HUDEP-2 (cell line): ENCODE measurements at regions not wholly inside any gene's neighbourhood (a gene's known extent, or its start where the extent isn't known, plus 50 kb on each side); places are given as distances from the start of the nearest gene placed in this dataset.
"Not testable (repeated sequence)": the region's sequence is repeated elsewhere in the genome, so short reads cannot be mapped to it uniquely, and the experiment has no call there.

ENCODE experiments used
- DNase-seq, 76 experiments: peaks; one replicate each; lab custom pipeline; 2025; ENCODE audit not compliant: unreplicated experiment in 76 of 76; lab: John Stamatoyannopoulos, UW

DNA sequence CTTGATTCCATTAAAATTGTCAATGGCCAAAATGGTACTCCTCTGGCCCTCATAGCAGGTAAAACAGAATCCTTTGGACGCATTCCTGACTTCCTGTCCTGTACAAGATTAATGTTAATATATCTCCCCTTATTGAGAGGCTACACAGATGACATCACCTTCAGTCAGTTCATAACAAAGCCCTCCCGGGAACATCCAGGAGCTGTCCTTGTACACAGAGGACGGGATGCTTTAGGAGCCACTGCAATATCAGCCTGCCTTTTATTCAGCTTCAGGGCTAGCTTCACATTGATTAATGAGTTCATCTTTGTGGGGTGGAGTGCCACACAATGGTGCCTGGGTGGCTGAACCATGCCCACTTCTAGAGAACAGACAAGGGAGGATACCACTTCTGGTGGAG lies 235.1 kb downstream of the NRIP1 start:
- DNase-seq: no peak

DNA sequence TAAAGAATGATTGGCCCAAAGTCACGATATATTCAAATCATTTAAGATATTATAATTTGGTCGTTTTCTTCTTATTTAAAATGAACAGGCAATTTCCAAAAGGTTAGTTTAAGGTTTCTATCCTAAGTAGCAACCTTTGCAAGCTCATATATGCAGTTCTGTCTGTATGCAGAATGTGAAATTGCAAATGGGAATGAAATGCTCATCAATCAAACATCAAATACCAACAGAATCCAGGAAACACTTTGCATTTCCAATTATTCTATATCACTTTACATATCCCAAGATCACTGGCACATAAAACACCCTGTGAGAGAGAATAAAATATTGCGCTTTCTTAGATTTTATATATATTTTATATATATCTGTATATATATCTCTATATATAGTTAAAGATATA lies 237.3 kb downstream of the NRIP1 start:
- DNase-seq: no peak

DNA sequence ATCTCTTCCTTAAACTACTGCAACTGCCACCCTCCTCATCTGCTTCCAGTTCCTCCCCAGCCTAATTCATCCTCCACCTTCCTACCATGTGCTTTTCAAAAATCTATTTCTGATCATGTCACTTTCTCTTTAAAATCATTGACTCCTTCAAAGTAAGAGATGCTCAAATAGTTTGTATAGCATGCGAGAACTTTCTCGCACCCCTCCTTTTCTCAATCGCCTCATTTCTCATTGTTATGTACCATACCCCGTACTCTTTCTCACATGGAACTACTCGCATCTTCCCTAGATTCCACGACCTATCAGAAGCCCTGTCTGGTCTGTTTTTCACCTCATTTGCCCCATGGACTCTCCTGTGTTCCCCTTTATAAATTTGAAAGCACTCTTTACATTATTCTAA lies 238.2 kb downstream of the NRIP1 start:
- no peak for DNase-seq

DNA sequence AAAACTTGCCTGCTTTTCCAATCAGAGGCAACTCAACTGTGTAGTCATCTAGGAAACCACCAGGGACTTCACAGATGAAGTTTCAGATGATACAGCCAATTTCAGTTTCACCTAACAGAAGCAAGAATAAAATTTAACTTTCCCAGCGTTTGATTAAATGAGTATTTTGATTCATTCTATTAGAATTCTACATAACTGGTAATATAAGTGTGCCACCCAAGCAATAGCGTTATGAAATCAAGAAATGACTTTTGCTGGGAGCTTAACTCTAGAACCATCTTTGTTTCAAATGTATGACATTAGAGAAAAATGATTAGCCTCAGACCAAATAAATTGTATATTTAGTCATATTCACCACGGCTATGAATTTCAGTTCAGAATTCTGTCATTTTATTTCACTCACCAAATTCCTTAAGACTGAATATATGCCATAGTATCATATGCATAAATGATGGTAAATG lies 239.3 kb downstream of the NRIP1 start:
- DNase-seq: no peak

DNA sequence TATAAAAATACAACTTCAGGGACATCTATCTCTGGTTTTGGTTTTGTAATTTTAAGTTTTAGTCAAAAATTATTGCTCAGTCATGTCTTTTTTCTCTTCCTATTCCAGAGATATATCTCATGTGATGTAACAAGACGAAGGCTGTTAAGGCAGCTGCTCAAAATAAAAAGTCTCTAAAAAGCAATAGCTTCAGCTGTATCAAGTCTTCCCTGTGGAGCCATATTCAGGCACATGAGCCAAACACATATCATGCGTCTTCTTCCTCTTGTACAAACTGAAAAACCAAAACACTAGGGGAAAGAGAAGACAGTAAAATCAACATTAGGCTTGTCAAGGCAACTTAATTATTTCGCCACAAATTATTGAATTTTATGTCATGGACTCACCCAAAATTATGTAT lies 240.7 kb downstream of the NRIP1 start:
- DNase-seq: no peak

DNA sequence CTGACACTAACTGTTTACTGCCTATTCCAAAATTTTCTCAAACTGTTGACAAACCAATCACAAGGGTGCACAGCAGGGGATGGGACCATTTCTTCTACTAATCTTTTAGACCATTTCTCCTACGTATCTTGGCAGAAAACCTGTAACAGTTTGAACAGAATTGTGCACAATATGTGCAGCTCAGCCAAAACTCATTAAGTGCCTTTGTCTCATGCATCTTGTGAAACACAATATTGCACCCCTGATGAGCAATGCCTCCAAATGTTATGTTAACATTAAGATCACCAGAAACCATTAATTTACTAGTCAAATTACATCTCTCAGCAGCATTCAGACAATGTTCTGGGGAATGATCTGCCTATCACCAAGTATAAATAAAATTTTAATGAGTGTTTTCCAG lies 247.5 kb downstream of the NRIP1 start:
- no peak for DNase-seq

DNA sequence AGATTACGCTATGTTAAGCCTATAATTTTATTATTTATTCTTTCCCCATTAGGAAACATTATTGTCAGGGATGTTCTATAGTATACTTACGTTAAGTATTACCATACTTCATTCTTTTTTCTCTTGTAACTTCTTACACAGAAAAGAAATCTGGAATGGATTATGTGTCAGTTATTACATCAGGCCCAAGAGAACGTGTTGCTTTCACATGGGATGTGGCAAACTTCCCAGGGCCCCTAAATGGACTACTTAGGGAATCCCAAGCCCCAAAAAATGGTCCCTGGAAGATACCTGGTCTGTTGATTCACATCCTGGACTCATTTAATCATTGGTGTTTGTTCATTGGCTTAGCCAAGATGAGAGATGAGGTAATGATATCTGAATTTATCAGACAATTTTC lies 249.8 kb downstream of the NRIP1 start:
- no peak for DNase-seq

DNA sequence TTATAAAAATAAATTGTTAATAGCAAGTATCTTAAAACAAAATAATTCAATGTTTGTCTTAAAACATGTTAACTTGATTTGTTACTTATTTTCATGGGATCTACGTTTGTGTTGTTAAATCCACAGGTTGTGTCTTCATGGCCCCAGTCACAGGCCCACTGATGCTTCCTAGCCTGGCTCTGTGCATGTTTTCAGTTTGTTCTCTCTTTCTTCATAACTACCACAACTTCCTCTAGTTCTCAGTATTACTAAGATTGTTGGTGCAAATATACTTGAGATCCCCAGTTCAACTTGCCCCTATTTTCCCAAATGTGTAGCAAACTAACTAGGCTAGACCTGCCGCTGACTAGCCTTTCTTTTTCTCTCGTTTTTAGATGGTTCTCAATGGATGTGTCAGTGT lies 250.5 kb downstream of the NRIP1 start:
- DNase-seq: no peak

DNA sequence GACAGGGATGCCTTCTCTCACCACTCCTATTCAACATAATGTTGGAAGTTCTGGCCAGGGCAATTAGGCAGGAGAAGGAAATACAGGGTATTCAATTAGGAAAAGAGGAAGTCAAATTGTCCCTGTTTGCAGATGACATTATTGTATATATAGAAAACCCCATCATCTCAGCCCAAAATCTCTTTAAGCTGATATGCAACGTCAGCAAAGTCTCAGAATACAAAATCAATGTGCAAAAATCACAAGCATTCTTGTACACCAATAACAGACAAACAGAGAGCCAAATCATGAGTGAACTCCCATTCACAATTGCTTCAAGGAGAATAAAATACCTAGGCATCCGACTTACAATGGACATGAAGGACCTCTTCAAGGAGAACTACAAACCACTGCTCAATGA lies 258.1 kb upstream of the SAMSN1 start:
- DNase-seq: not testable (repeated sequence)

DNA sequence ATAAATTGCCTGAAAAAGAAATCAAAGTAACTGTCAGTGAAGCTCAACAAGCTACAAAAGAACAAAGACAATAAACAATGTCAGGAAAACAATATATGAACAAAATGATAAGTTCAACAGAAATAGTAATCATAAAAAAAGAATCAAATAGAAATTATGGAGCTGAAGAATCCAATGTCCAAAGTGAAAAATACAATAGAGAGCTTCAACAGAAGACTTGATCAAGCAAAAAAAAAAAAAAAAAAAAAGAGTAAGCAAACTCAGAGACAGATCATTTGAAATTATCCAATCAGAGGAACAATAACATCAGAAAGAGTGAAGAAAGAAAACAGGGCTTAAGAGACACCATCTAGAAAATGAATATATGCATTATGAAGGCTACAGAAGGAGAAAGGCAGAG lies 251.4 kb upstream of the SAMSN1 start:
- no peak for DNase-seq

DNA sequence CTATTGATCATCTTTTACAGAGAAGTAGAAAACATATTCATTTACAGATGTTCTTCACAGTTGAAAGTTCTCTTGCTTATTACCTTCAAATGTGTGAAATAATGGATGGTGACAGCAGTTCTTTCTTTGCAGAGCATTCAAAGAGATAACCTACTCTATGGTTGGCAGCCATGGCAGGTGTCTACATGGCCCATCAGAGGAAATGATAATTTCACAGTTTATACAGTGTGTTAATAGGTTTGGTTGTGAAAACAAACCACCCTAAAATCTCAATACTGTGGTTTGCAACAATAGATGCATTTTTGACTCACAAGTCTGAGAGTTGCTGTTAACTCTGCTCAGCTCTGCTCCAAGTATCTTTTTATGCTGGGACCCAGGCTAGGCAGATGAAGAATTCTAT lies 241.2 kb upstream of the SAMSN1 start:
- no peak for DNase-seq

DNA sequence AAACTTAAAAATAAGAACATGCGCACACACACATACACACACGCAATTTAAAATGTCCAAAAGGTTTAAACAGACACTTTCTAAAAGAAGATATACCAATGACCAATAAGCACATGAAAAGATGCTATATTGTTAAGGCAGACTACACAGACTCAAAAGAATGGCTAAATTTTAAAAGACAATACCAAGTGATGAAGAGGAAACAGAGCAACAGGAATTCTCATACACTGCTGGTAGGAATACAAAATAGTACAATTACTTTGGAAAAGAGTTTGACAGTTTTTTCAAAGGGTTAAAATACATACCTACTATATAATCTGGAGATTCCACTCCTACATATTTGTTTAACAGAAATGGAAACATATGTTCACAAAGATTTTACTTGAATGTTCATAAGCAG lies 239.6 kb upstream of the SAMSN1 start:
- no peak for DNase-seq

DNA sequence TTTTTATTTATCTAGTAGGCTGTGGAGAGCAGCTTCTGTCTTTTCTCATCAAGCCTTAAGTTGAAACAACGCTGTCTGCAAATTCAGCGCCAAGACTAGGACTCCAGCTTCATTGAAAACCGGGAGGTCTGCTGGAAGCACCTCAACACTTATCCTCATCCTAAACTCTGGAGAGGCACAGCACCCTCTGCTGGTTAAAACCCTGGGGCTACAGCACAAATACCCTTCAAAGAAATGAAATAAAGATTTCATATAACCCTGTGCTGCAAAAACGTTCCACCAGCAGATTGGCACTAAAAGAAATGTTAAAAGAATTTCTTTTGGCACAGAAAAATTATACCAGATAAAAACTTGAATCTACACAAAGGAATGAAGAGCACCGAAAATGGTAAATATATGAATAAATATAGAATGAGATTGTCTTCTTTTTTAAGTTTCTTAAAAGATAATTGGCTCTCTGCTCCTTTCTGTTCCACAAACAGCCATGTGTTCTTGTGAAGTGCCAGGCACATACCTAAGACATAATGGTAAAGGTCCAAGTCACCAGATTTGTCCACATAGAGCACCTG lies 227.7 kb upstream of the SAMSN1 start:
- DNase-seq: peak in 69 of 76 experiments; percentile 6 to 82 (median 59)

DNA sequence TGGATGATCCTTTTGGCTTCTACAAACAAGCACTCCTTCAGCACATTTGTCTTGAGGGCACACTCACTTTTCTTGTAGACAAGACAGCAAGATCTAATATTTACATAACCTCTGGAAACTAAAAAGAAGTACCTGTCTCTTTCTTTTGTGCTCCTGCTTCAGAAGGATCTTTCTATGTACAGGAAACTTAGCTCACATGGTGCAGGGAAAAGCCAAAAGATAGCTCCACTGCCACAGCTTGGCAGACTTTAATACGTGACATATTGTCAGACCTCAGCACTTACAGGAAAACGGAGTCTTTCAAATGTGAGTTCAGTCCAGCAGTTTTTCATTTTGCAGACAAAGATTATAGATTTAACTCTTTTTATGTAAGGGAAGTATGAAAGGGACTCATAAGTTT lies 225.5 kb upstream of the SAMSN1 start:
- no peak for DNase-seq

DNA sequence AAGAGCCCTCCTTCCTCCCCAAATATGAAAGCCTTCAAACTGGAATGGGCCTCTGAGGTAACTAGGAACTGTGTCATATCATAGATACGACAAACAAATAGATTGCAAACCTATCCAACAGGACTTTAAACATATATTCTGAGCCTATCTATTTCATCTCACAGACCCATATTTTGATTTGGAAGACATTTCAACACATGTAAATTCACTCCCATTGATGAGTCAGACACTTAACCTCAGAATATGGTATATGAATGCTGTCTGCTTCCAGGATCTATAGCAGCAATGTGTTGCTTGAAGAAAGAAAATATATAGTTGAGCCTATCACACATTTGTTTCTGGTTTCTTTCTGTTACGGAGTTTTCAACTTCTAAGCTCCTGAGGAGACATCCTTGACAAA lies 221.9 kb upstream of the SAMSN1 start:
- DNase-seq: peak in 2 of 76 experiments; percentile 12 to 25

DNA sequence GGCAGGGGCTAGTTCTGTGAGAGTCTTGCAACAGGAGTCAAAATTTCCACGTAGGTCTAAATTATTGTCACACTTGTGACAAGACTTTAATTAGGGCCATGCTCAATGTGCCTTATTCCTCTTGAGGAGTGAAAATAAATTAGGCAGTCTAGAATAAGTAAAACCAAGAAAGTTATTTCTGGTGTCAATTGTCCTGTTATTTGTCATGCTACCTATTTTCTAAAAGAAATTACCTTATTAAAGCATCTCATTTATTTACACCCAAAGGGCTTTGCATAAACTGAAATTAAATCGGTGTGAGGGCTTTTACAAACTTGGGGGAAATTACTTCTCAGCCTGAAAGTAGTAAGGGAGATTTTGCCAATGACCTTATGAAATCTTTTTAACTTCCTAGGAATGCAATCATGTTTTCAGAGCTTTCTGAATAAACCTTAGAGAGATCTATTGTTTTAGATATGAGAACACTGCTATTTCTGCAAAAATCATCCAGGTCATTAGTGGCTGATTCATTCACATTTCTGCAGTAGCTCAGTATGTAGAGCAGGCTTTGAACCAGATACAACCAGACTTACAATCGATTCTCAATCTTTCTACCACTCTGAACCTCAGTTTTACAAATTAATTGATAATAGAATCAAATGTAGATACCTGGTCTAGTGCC lies 221.2 kb upstream of the SAMSN1 start:
- no peak for DNase-seq

DNA sequence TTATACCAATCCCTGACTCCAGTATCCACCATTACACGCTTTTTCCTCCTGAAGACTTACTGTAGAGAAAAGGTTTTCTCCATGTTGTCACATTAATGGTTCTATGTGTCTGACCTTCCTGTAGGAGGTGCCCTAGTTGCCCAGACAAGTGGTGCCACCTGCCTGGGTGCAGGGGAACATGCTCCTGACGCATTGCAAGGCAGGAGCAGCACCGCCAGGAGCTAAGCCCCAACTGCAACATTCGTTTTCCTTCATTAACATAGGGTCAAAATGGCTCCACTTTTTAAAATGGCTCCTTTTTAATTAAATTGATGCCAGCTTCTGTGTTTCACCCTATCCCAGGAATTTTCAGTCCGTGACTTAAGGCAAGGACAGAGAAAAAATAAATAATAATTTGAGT lies 220.1 kb upstream of the SAMSN1 start:
- DNase-seq: no peak

DNA sequence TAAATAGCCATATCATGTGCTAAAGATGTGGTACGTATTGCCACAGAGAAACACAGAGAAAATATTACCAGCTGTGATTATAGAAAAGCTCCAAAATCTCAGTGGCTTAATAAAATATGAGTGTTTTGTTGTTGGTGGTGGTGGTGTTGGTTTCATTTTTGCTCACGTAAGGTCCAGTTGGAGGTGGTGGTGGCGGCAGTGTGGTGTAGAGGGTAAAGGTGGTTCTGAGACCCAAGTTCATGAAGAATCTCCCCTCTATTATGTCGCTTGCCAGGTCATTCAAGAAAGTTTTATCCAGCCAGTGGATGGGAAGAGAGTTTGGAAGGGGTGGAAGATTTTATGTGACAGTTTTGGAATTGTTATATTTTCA lies 217.6 kb upstream of the SAMSN1 start:
- no peak for DNase-seq

DNA sequence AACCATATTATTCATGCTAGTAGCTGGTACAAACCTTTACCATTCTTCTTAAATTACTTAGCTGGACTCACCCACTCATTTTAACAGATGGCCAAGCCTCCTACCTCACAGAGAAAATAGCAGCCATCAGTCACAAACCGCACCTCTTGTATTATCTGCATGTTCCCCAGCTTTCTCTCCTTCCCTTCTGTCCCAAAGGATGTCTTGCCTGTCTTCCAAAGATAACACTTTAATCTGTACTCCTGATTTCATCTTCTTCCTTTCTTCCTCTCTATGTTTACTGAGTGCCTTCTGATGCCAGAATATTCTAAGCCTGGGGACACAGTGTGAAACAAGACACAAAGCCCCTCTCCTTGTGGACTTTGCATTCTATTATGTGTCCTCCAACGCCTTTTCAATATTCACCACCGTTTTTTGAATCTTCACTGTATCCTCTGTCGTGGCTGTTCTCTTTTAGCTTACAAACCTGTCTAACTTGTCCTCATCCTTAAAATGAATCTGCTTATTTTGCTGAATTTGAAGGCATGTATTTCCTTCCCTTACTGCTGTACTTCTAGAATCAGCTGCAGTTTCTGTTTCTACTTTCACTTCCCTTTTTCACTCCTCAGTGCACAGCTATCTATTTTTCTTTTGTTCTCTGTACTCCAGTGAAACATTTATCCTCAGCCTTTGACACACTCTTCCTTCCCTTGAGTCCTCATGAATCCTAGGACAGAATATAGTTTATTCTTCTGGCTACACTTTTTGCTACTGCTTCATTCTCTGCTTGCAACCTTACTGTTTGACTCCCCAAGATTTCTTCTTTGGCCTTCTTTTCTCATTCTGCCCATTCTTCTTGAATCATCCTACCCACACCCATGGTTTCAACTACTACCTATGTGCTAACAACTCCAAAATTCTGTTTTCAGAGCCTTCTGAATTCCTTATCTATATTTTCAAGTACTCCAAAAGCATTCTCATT lies 216.9 kb upstream of the SAMSN1 start:
- DNase-seq: peak in 40 of 76 experiments; percentile 4 to 83 (median 48)

DNA sequence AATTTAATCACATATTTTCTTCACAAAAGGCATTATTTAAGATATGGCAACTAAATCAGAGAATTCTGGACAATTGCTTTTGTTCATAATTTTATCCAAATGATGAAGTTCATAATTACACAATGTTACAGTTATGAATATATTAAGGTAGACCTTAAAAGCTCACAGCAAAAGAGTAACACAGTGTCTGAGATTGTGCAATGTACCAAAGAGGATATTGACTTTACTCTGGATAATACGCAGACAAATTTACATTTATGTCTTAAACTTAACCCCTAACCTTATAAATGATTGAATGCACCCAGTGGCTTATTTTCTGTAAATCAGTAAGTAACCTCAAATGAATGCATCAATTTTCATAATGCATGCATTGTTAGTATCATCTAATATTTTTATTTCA lies 216.2 kb upstream of the SAMSN1 start:
- no peak for DNase-seq

DNA sequence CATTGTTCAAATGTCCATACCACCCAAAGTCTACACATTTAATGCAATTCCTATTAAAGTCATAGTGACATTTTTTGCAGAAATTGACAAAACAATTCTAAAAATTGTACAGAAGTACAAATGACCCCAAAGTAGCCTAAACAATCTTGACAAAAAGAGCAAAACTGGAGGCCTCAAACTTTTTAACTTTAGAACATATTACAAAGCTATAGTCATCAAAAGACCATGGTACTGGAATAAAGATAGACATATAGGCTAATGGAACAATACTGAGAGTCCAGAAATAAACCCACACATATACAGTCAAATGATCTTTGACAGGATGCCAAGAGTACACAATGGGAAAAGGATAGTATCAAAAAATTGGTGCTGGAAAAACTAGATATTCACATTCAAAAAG lies 213.2 kb upstream of the SAMSN1 start:
- DNase-seq: no peak

DNA sequence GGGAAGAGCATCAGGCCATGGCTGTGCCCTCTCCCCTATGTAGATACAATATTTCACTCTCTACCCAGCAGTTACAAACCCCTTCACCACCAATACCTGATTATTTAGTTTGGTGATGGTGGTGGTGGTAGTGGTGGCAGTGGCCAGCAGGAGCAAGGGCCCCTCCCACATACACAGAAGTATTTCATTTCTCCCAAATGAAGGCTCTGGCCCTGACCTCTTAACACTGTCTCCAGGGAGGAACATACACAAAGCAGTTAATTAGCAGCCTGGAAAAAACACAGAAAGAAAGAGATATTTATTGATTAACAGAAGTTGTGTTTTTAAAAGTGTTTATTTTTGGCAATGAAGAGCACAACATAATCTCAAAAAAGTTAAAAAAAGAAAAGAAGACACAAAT lies 212.7 kb upstream of the SAMSN1 start:
- DNase-seq: no peak
